Neural cell (in vitro differentiated cells): ENCODE measurements at regions not wholly inside any gene's neighbourhood (a gene's known extent, or its start where the extent isn't known, plus 50 kb on each side); places are given as distances from the start of the nearest gene placed in this dataset.

Experiments
- H2AFZ ChIP-seq: fragments of 200-600, 300-800 bp; sonication (generic), shearing (Covaris generic); 2 replicates; pipeline ENCODE4 v1.6.0; 2014; ENCODE audit warnings: low read depth, mild to moderate bottlenecking, antibody characterized with exemption, low read length, moderate library complexity
- H3F3A ChIP-seq: fragments of 200-600 bp; shearing (Covaris generic); 2 replicates; pipeline ENCODE4 v1.6.1; 2016; ENCODE audit warnings: mild to moderate bottlenecking, moderate library complexity, mixed read lengths, antibody characterized with exemption, low read length; ENCODE audit not compliant: insufficient read depth, poor library complexity, severe bottlenecking
- H3K27ac ChIP-seq: fragments of 200-600, 300-800 bp; sonication (generic), shearing (Covaris generic); 2 replicates; pipeline ENCODE4 v1.5.1; 2014; ENCODE audit warnings: mild to moderate bottlenecking, low read length, moderate library complexity
- H3K27me3 ChIP-seq: fragments of 300-800, 200-600 bp; sonication (generic), shearing (Covaris generic); 2 replicates; pipeline ENCODE4 v1.6.0; 2014; ENCODE audit warnings: mild to moderate bottlenecking, low read depth, low read length, moderate library complexity; ENCODE audit not compliant: insufficient read depth
- H3K36me3 ChIP-seq: fragments of 300-800, 200-600 bp; sonication (generic), shearing (Covaris generic); 2 replicates; pipeline ENCODE4 v1.5.1; 2014; ENCODE audit warnings: mild to moderate bottlenecking, antibody characterized with exemption, low read length, moderate library complexity; ENCODE audit not compliant: insufficient read depth
- H3K4me2 ChIP-seq: fragments of 300-800, 200-600 bp; sonication (generic), shearing (Covaris generic); 2 replicates; pipeline ENCODE4 v1.6.0; 2014; ENCODE audit warnings: mild to moderate bottlenecking, low read length
- H3K4me3 ChIP-seq: fragments of 300-800, 200-600 bp; sonication (generic), shearing (Covaris generic); 2 replicates; pipeline ENCODE4 v1.5.1; 2014; ENCODE audit warnings: mild to moderate bottlenecking, low read length, moderate library complexity
- H3K79me2 ChIP-seq: fragments of 200-600 bp; shearing (Covaris generic); replicated peaks from 2 replicates; pipeline ENCODE4 v1.6.0; 2014; ENCODE audit warnings: mild to moderate bottlenecking, low read length, moderate library complexity; ENCODE audit not compliant: insufficient read depth
- H3K9ac ChIP-seq: fragments of 300-800, 200-600 bp; sonication (generic), shearing (Covaris generic); 2 replicates; pipeline ENCODE4 v1.6.1; 2016; ENCODE audit warnings: mild to moderate bottlenecking, low read length, mixed read lengths
- H3K9me2 ChIP-seq: fragments of 200-600 bp; shearing (Covaris generic); 2 replicates; pipeline ENCODE4 v1.6.1; 2016; ENCODE audit warnings: mild to moderate bottlenecking, low read length, mixed read lengths; ENCODE audit not compliant: insufficient read depth
- H3K9me3 ChIP-seq: fragments of 200-600, 300-800 bp; sonication (generic), shearing (Covaris generic); 2 replicates; pipeline ENCODE4 v1.6.1; 2016; ENCODE audit warnings: mild to moderate bottlenecking, mixed run types, low read length, moderate library complexity, mixed read lengths
- H4K20me1 ChIP-seq: fragments of 200-600 bp; shearing (Covaris generic); 2 replicates; pipeline ENCODE4 v1.6.1; 2016; ENCODE audit warnings: mild to moderate bottlenecking, mixed run types; ENCODE audit not compliant: insufficient read depth
- EP300 ChIP-seq: fragments of 450-650 bp; conservative IDR thresholded peaks from 2 replicates; pipeline ENCODE4 v1.6.1; 2014; ENCODE audit warnings: antibody characterized with exemption, mild to moderate bottlenecking, moderate library complexity; ENCODE audit not compliant: poor library complexity, severe bottlenecking
- EZH2 ChIP-seq: fragments of 200-600, 300-800 bp; shearing (Covaris generic), sonication (generic); IDR thresholded peaks from 2 replicates; pipeline ENCODE4 v1.6.1; 2014; ENCODE audit warnings: antibody characterized with exemption, low read length, borderline replicate concordance, mild to moderate bottlenecking; ENCODE audit not compliant: insufficient read depth, poor library complexity, severe bottlenecking
- MXI1 ChIP-seq: fragments of 450-650 bp; conservative IDR thresholded peaks from 2 replicates; pipeline ENCODE4 v1.6.1; 2014; ENCODE audit warnings: antibody characterized with exemption, mild to moderate bottlenecking; ENCODE audit not compliant: poor library complexity, severe bottlenecking
- POLR2AphosphoS5 ChIP-seq: IDR thresholded peaks from 2 replicates; pipeline ENCODE4 v1.6.1; 2012
- RAD21 ChIP-seq: fragments of 450-650 bp; conservative IDR thresholded peaks from 2 replicates; pipeline ENCODE4 v1.6.1; 2014; ENCODE audit warnings: antibody characterized with exemption, mild to moderate bottlenecking, moderate library complexity
- SMC3 ChIP-seq: fragments of 450-650 bp; conservative IDR thresholded peaks from 2 replicates; pipeline ENCODE4 v1.6.1; 2014; ENCODE audit warnings: antibody characterized with exemption, mild to moderate bottlenecking, moderate library complexity; ENCODE audit not compliant: poor library complexity
- TAF1 ChIP-seq: IDR thresholded peaks from 2 replicates; pipeline ENCODE4 v1.6.1; 2012; ENCODE audit warnings: low read depth
- TF ChIP-seq, protein P1 (sequence below): fragments of 450-650 bp; IDR thresholded peaks from 2 replicates; pipeline ENCODE4 v1.5.1; 2014; ENCODE audit warnings: antibody characterized with exemption, mild to moderate bottlenecking, moderate library complexity; ENCODE audit not compliant: poor library complexity, severe bottlenecking
- TF ChIP-seq, protein P2 (sequence below): IDR thresholded peaks from 2 replicates; pipeline ENCODE4 v1.6.1; 2012; ENCODE audit warnings: borderline replicate concordance

- Histone ChIP-seq H3K9me2 (no peaks in the 10 kb centered on the region), H3K27ac (no peak overlapping the region), H3K9ac (no peak overlapping the region), H3F3A (no peaks in the 10 kb centered on the region), H3K27me3 (no peaks in the 10 kb centered on the region), H3K79me2 (no peaks in the 10 kb centered on the region), H2AFZ (no peak overlapping the region), H3K4me3 (no peak overlapping the region), H3K9me3 (no peaks in the 10 kb centered on the region), H3K4me2 (no peak overlapping the region), H4K20me1 (no peaks in the 10 kb centered on the region), H3K36me3 (no peaks in the 10 kb centered on the region)
- no peak for TF ChIP-seq EP300
- no peak for TF ChIP-seq SMC3
- TF ChIP-seq RAD21 = no peak
- TF ChIP-seq, protein P1, sequence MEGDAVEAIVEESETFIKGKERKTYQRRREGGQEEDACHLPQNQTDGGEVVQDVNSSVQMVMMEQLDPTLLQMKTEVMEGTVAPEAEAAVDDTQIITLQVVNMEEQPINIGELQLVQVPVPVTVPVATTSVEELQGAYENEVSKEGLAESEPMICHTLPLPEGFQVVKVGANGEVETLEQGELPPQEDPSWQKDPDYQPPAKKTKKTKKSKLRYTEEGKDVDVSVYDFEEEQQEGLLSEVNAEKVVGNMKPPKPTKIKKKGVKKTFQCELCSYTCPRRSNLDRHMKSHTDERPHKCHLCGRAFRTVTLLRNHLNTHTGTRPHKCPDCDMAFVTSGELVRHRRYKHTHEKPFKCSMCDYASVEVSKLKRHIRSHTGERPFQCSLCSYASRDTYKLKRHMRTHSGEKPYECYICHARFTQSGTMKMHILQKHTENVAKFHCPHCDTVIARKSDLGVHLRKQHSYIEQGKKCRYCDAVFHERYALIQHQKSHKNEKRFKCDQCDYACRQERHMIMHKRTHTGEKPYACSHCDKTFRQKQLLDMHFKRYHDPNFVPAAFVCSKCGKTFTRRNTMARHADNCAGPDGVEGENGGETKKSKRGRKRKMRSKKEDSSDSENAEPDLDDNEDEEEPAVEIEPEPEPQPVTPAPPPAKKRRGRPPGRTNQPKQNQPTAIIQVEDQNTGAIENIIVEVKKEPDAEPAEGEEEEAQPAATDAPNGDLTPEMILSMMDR = no peak
Measured at GRCh38 chr6:10081075-10081474, 333.8 kb downstream of the TFAP2A start.

DNA sequence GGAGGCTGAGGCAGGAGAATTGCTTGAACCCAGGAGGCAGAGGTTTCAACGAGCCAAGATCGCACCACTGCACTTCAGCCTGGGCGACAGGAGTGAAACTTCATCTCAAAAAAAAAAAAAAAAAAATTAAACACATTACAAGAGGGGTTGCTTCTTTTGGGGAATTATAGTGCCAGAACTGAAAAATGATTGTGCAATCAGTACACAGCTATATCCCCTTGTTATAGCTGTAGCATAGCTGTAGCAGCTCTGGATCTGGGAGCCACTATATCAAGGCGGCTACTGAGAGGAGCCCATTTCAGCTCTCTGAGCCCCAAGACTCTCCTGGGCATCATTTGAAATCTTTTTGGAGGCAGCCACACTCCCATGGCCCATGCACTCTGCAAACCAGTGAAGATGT, 334.3 kb downstream of the TFAP2A start:
- H3K9me3 ChIP-seq = no peaks in the 10 kb centered on the region
- H2AFZ ChIP-seq = no peak overlapping the region
- no peaks in the 10 kb centered on the region for H4K20me1 ChIP-seq
- TF ChIP-seq POLR2AphosphoS5 (no peak), EP300 (no peak), EZH2 (no peak), TAF1 (no peak), MXI1 (no peak), SMC3 (no peak), RAD21 (no peak)
- TF ChIP-seq, protein P1 = no peak
- TF ChIP-seq, protein P2, sequence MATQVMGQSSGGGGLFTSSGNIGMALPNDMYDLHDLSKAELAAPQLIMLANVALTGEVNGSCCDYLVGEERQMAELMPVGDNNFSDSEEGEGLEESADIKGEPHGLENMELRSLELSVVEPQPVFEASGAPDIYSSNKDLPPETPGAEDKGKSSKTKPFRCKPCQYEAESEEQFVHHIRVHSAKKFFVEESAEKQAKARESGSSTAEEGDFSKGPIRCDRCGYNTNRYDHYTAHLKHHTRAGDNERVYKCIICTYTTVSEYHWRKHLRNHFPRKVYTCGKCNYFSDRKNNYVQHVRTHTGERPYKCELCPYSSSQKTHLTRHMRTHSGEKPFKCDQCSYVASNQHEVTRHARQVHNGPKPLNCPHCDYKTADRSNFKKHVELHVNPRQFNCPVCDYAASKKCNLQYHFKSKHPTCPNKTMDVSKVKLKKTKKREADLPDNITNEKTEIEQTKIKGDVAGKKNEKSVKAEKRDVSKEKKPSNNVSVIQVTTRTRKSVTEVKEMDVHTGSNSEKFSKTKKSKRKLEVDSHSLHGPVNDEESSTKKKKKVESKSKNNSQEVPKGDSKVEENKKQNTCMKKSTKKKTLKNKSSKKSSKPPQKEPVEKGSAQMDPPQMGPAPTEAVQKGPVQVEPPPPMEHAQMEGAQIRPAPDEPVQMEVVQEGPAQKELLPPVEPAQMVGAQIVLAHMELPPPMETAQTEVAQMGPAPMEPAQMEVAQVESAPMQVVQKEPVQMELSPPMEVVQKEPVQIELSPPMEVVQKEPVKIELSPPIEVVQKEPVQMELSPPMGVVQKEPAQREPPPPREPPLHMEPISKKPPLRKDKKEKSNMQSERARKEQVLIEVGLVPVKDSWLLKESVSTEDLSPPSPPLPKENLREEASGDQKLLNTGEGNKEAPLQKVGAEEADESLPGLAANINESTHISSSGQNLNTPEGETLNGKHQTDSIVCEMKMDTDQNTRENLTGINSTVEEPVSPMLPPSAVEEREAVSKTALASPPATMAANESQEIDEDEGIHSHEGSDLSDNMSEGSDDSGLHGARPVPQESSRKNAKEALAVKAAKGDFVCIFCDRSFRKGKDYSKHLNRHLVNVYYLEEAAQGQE = no peak
- no peaks in the 10 kb centered on the region for H3K79me2 ChIP-seq
- no peaks in the 10 kb centered on the region for H3K9me2 ChIP-seq
- no peak overlapping the region for H3K9ac ChIP-seq
- no peak overlapping the region for H3K4me3 ChIP-seq
- no peaks in the 10 kb centered on the region for H3K36me3 ChIP-seq
- H3F3A ChIP-seq = no peaks in the 10 kb centered on the region
- no peaks in the 10 kb centered on the region for H3K27me3 ChIP-seq
- H3K27ac ChIP-seq = no peak overlapping the region
- no peak overlapping the region for H3K4me2 ChIP-seq
